CD4-positive, alpha-beta memory T cell (primary cell): ENCODE measurements at regions not wholly inside any gene's neighbourhood (a gene's known extent, or its start where the extent isn't known, plus 50 kb on each side); places are given as distances from the start of the nearest gene placed in this dataset.

ENCODE experiments used
- CTCF ChIA-PET: fragments of 350-600 bp; sonication (Branson Sonifier 250); formaldehyde crosslinking; loops from one replicate; lab custom pipeline; 2021; ENCODE audit warnings: inconsistent platforms; ENCODE audit not compliant: partially characterized antibody; lab: Charles Lee
- POLR2A ChIA-PET: fragments of 350-600 bp; sonication (Branson Sonifier 250); formaldehyde crosslinking; loops from one replicate; lab custom pipeline; 2021; ENCODE audit not compliant: partially characterized antibody; lab: Charles Lee
- DNase-seq, 5 donors: peaks; one replicate each; pipeline versions ENCODE4 v3.0.0 to v3.0.0-alpha.2; 2020 to 2022; ENCODE audit warnings: mixed read lengths in 1 of 5
- H3K27ac ChIP-seq: one replicate; pipeline ENCODE4 v1.7.0; 2013; ENCODE audit warnings: low read depth, low read length
- H3K27me3 ChIP-seq: 2 replicates; pipeline ENCODE4 v1.7.0; 2013; ENCODE audit warnings: mild to moderate bottlenecking, low read length, moderate library complexity; ENCODE audit not compliant: insufficient read depth
- H3K36me3 ChIP-seq: 2 replicates; pipeline ENCODE4 v1.7.0; 2013; ENCODE audit warnings: mild to moderate bottlenecking, low read length, moderate library complexity; ENCODE audit not compliant: insufficient read depth
- H3K4me1 ChIP-seq: 2 replicates; pipeline ENCODE4 v1.7.0; 2013; ENCODE audit warnings: mild to moderate bottlenecking, low read length, moderate library complexity; ENCODE audit not compliant: insufficient read depth
- H3K4me3 ChIP-seq, 2 donors: one replicate each; pipeline ENCODE4 v1.7.0; 2013; ENCODE audit warnings: low read length in 2 of 2, mild to moderate bottlenecking in 1 of 2
- H3K9me3 ChIP-seq, 2 donors: one replicate each; pipeline ENCODE4 v1.7.0; 2013; ENCODE audit warnings: low read length in 2 of 2, control low read depth in 1 of 2; ENCODE audit not compliant: control insufficient read depth in 1 of 2
- H3K27ac Mint-ChIP-seq, 7 donors: one replicate each; pipeline ENCODE4 v1.8.0; 2020 to 2021; ENCODE audit warnings: mixed read lengths in 7 of 7, mild to moderate bottlenecking in 6 of 7, inconsistent platforms in 3 of 7, moderate library complexity in 3 of 7
- H3K27me3 Mint-ChIP-seq, 2 donors: one replicate each; pipeline ENCODE4 v1.8.0; 2020 to 2021; ENCODE audit warnings: mixed read lengths in 2 of 2
- H3K36me3 Mint-ChIP-seq, 2 donors: one replicate each; pipeline ENCODE4 v1.8.0; 2020 to 2021; ENCODE audit warnings: mixed read lengths in 2 of 2, inconsistent platforms in 1 of 2, mild to moderate bottlenecking in 1 of 2
- H3K4me1 Mint-ChIP-seq, 4 donors: one replicate each; pipeline ENCODE4 v1.8.0; 2020 to 2021; ENCODE audit warnings: mixed read lengths in 4 of 4, mild to moderate bottlenecking in 1 of 4
- H3K4me3 Mint-ChIP-seq, 8 donors: one replicate each; pipeline ENCODE4 v1.8.0; 2020 to 2021; ENCODE audit warnings: mixed read lengths in 8 of 8, mild to moderate bottlenecking in 7 of 8, moderate library complexity in 6 of 8, inconsistent platforms in 3 of 8
- H3K9me3 Mint-ChIP-seq, 8 donors: one replicate each; pipeline ENCODE4 v1.8.0; 2020 to 2021; ENCODE audit warnings: mixed read lengths in 8 of 8, mild to moderate bottlenecking in 5 of 8, inconsistent platforms in 3 of 8, moderate library complexity in 1 of 8
- intact Hi-C: fragments of 100-400 bp; cut with micrococcal nuclease; formaldehyde crosslinking; loops from one replicate; pipeline ENCODE4 v1.15.1; 2023

DNA sequence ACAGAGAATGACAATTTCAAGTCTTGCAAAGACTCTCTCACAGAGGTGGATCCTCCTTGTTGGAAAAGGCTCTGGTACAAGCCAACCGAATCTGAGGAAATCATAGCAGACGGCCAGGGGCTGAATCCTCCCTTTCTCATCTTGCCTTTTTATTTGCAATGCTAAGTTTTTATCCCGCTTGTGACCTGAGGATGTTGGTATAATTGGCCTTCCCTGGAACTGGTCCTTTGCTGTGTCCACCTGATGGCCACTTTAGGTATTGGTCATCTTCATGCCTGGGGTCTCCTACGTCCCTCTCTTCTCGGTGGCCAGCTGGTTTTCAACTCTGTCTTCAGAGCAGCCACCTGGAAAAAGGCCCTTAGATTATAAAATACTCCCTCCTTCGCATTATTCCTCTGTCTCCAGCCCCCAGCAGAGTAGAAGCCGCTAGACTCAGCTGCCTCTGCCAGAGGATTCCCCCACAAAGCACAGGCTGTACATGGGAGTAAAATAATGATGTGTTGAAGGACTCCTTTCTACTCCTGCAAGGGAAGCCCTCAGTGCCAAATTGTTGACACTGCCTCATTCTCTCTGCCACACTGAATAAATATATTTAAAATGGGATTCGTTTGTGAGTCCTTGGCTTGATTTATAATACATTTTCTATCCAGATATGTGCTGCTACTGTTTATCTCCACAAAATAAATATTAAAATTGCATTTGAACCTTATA is 208.9 kb upstream of the CFAP20DC start:
- POLR2A ChIA-PET: no interaction called here
- no peak for DNase-seq

GRCh38 chr3:59257506-59257905 is 207.7 kb upstream of the CFAP20DC start:
- intact Hi-C loops: no loop called here
- no peak overlapping the region for H3K4me3 ChIP-seq
- H3K4me1 ChIP-seq: no peaks in the 10 kb centered on the region
- Mint-ChIP-seq H3K4me1 (no peaks in the 10 kb centered on the region), H3K36me3 (no peaks in the 10 kb centered on the region), H3K27ac (no peak overlapping the region), H3K9me3 (peaks cover 0 to 2% (median 0%) of the 10 kb centered on the region in 8 donors), H3K4me3 (no peak overlapping the region), H3K27me3 (no peaks in the 10 kb centered on the region)
- H3K36me3 ChIP-seq: no peaks in the 10 kb centered on the region
- no peak overlapping the region for H3K27ac ChIP-seq
- no peaks in the 10 kb centered on the region for H3K27me3 ChIP-seq
- no peaks in the 10 kb centered on the region for H3K9me3 ChIP-seq
- DNase-seq: no peak
- POLR2A ChIA-PET: no interaction called here
- CTCF ChIA-PET: no interaction called here

More for the DNA sequence above, 208.9 kb upstream of the CFAP20DC start:
- Mint-ChIP-seq H3K9me3 (peaks cover 0 to 5% (median under 1%) of the 10 kb centered on the region in 8 donors), H3K4me3 (no peak overlapping the region), H3K36me3 (no peaks in the 10 kb centered on the region), H3K27ac (no peak overlapping the region), H3K4me1 (no peaks in the 10 kb centered on the region), H3K27me3 (no peaks in the 10 kb centered on the region)
- no peaks in the 10 kb centered on the region for H3K4me1 ChIP-seq
- H3K4me3 ChIP-seq: no peak overlapping the region
- H3K36me3 ChIP-seq: no peaks in the 10 kb centered on the region
- H3K9me3 ChIP-seq: no peaks in the 10 kb centered on the region
- intact Hi-C loops: no loop called here
- CTCF ChIA-PET: no interaction called here
- no peaks in the 10 kb centered on the region for H3K27me3 ChIP-seq
- H3K27ac ChIP-seq: no peak overlapping the region

- DNase-seq: no peak
- Histone ChIP-seq H3K4me3 (no peak overlapping the region), H3K27me3 (no peaks in the 10 kb centered on the region), H3K4me1 (no peaks in the 10 kb centered on the region), H3K9me3 (no peaks in the 10 kb centered on the region), H3K36me3 (no peaks in the 10 kb centered on the region), H3K27ac (no peak overlapping the region)
- CTCF ChIA-PET: no interaction called here
- POLR2A ChIA-PET: no interaction called here
- intact Hi-C loops: no loop called here
- Mint-ChIP-seq H3K27ac (no peak overlapping the region), H3K36me3 (no peaks in the 10 kb centered on the region), H3K27me3 (no peaks in the 10 kb centered on the region), H3K9me3 (no peaks in the 10 kb centered on the region), H3K4me3 (no peak overlapping the region), H3K4me1 (no peaks in the 10 kb centered on the region)
These were observed 206.4 kb upstream of the CFAP20DC start for GRCh38 chr3:59256230-59256629.

- Histone ChIP-seq H3K4me1 (no peaks in the 10 kb centered on the region), H3K36me3 (no peaks in the 10 kb centered on the region), H3K27ac (no peak overlapping the region), H3K4me3 (no peak overlapping the region), H3K27me3 (no peaks in the 10 kb centered on the region), H3K9me3 (no peaks in the 10 kb centered on the region)
- no peaks in the 10 kb centered on the region for H3K4me1 Mint-ChIP-seq
- no peaks in the 10 kb centered on the region for H3K36me3 Mint-ChIP-seq
- intact Hi-C loops: no loop called here
- no peak overlapping the region for H3K4me3 Mint-ChIP-seq
- H3K9me3 Mint-ChIP-seq: no peaks in the 10 kb centered on the region
- CTCF ChIA-PET: no interaction called here
- no peaks in the 10 kb centered on the region for H3K27me3 Mint-ChIP-seq
- no peak overlapping the region for H3K27ac Mint-ChIP-seq
- POLR2A ChIA-PET: no interaction called here
- no peak for DNase-seq
These were observed 205.2 kb upstream of the CFAP20DC start for GRCh38 chr3:59254976-59255375.

GRCh38 chr3:59254433-59254832 is 204.6 kb upstream of the CFAP20DC start:
- no peak overlapping the region for H3K27ac Mint-ChIP-seq
- H3K27me3 Mint-ChIP-seq: no peaks in the 10 kb centered on the region
- Histone ChIP-seq H3K4me1 (no peaks in the 10 kb centered on the region), H3K27ac (no peak overlapping the region), H3K4me3 (no peak overlapping the region), H3K27me3 (no peaks in the 10 kb centered on the region), H3K9me3 (no peaks in the 10 kb centered on the region), H3K36me3 (no peaks in the 10 kb centered on the region)
- ChIA-PET CTCF (no interaction called here), POLR2A (no interaction called here)
- no peak for DNase-seq
- intact Hi-C loops: no loop called here
- no peaks in the 10 kb centered on the region for H3K4me1 Mint-ChIP-seq
- H3K9me3 Mint-ChIP-seq: no peaks in the 10 kb centered on the region
- no peaks in the 10 kb centered on the region for H3K36me3 Mint-ChIP-seq
- no peak overlapping the region for H3K4me3 Mint-ChIP-seq

- ChIA-PET POLR2A (no interaction called here), CTCF (no interaction called here)
- H3K9me3 ChIP-seq: no peaks in the 10 kb centered on the region
- H3K27ac ChIP-seq: no peak overlapping the region
- H3K4me3 ChIP-seq: no peak overlapping the region
- Mint-ChIP-seq H3K27me3 (no peaks in the 10 kb centered on the region), H3K4me1 (no peaks in the 10 kb centered on the region), H3K27ac (no peak overlapping the region), H3K36me3 (no peaks in the 10 kb centered on the region), H3K4me3 (no peak overlapping the region), H3K9me3 (peaks cover 0 to 2% (median 0%) of the 10 kb centered on the region in 8 donors)
- intact Hi-C loops: no loop called here
- H3K36me3 ChIP-seq: no peaks in the 10 kb centered on the region
- DNase-seq: no peak
- H3K27me3 ChIP-seq: no peaks in the 10 kb centered on the region
- no peaks in the 10 kb centered on the region for H3K4me1 ChIP-seq
These were observed 203.7 kb upstream of the CFAP20DC start for GRCh38 chr3:59253523-59253922.

DNA sequence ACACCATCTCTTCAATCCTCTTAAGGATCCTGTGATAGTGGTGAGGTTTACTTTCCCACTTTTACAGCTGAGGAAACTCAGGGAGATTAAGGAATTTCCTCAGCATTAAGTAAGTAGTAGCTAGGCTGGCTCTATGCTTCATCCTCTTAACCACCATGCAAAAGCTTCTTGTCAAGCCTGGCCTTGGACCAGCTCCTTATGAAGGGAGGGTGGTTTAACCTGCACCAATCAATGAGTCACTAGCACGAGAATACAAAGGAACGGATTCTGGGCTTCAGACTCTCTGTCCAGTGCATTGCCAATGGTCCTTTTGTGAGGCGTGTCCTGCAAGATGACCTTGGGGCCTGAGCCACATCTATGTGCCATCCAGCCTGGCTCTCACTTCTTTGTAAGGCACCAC is 202.0 kb upstream of the CFAP20DC start:
- no peaks in the 10 kb centered on the region for H3K9me3 ChIP-seq
- DNase-seq: no peak
- H3K4me3 ChIP-seq: no peak overlapping the region
- CTCF ChIA-PET: no interaction called here
- Mint-ChIP-seq H3K27ac (no peak overlapping the region), H3K27me3 (no peaks in the 10 kb centered on the region), H3K9me3 (peaks cover 0 to 2% (median 0%) of the 10 kb centered on the region in 8 donors), H3K4me3 (no peak overlapping the region), H3K36me3 (no peaks in the 10 kb centered on the region), H3K4me1 (no peaks in the 10 kb centered on the region)
- H3K36me3 ChIP-seq: no peaks in the 10 kb centered on the region
- H3K27me3 ChIP-seq: no peaks in the 10 kb centered on the region
- H3K4me1 ChIP-seq: no peaks in the 10 kb centered on the region
- intact Hi-C loops: no loop called here
- no peak overlapping the region for H3K27ac ChIP-seq
- POLR2A ChIA-PET: no interaction called here
